ENCODE measurements at regions not wholly inside any gene's neighbourhood (a gene's known extent, or its start where the extent isn't known, plus 50 kb on each side); places are given as distances from the start of the nearest gene placed in this dataset.
A peak's percentile ranks its signal among the peaks of the same experiment; 100 is the strongest.

DNA sequence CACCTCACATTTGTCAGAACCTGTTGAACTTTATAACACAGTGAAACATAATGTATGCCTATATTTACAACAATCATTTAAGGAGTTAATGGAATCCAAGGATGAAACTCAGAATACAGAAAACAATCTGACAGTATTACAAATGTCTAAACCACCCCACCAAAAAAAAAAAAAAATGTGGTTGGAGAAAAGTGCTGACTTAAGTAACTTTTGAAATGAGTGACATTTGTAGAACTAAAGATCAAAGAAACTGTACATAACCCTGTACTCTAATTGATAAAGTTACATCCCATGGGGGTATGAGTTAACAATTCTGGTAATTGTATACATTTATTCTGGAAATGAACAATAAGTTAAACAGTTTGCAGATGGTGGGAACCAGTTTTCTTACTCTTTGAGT, 372.1 kb upstream of the TMEFF2 start:
- ChIA-PET POLR2A (no interaction called here), CTCF (no interaction called here)
- H3K4me1 ChIP-seq = no peaks in the 10 kb centered on the region
- no peak for DNase-seq
- BruUV-seq (replicated peaks) = no TSS peak
- H3K27ac Mint-ChIP-seq (ENCODE audit: unreplicated experiment) = no peak overlapping the region
- intact Hi-C loops (cut with micrococcal nuclease; ENCODE audit: unreplicated experiment) = no loop called here
- H3K4me3 Mint-ChIP-seq (ENCODE audit: unreplicated experiment) = no peak overlapping the region
- no peaks in the 10 kb centered on the region for H3K27me3 Mint-ChIP-seq (ENCODE audit: insufficient read depth, unreplicated experiment)
- H3K36me3 ChIP-seq (ENCODE audit: control insufficient read depth, insufficient read depth, low read length) = no peaks in the 10 kb centered on the region
- H3K27me3 ChIP-seq (replicated peaks; ENCODE audit: control insufficient read depth, insufficient read depth, low read length) = no peaks in the 10 kb centered on the region
- H3K9me3 Mint-ChIP-seq (ENCODE audit: unreplicated experiment) = no peaks in the 10 kb centered on the region
- no peak for TF ChIP-seq CTCF (IDR thresholded peaks at IDR 0.05; ENCODE audit: insufficient read depth in 1 of 2, low read depth in 1 of 2, low read length in 1 of 2, severe bottlenecking in 1 of 2, unreplicated experiment in 1 of 2)
- no peaks in the 10 kb centered on the region for H3K36me3 Mint-ChIP-seq (ENCODE audit: insufficient read depth, unreplicated experiment)
- no peaks in the 10 kb centered on the region for H3K4me1 Mint-ChIP-seq (ENCODE audit: low read depth, unreplicated experiment)
- no peak overlapping the region for H3K4me3 ChIP-seq (ENCODE audit: low read depth, low read length)
- no peaks in the 10 kb centered on the region for H3K9me3 ChIP-seq

DNA sequence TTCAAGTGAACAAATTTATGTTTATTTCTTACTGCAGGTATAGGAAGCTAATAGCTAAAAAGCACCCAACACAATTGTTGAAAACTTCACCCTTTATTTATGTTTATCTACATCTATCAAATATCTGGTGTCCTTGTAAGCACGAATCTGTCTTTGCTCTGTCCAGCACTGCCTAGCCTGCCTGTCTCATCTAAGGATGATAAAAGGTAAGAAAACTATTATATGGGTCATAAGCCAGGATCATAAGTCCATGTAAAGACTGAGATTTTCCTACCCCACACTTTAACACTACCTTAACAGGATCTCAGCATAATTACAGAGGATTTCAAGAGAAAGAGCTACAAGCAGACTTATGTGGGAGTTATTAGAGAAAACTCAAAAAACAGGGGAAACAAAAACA, 365.6 kb upstream of the TMEFF2 start:
- ChIA-PET POLR2A (no interaction called here), CTCF (no interaction called here)
- no peaks in the 10 kb centered on the region for H3K36me3 Mint-ChIP-seq (ENCODE audit: insufficient read depth, unreplicated experiment)
- no peak for TF ChIP-seq CTCF (IDR thresholded peaks at IDR 0.05; ENCODE audit: insufficient read depth in 1 of 2, low read depth in 1 of 2, low read length in 1 of 2, severe bottlenecking in 1 of 2, unreplicated experiment in 1 of 2)
- peaks cover 8% of the 10 kb centered on the region; the same call in 1 of the 2 replicates for H3K4me1 ChIP-seq
- no TSS peak for BruUV-seq (replicated peaks)
- no peaks in the 10 kb centered on the region for H3K9me3 ChIP-seq
- H3K9me3 Mint-ChIP-seq (ENCODE audit: unreplicated experiment) = no peaks in the 10 kb centered on the region
- peaks cover 6% of the 10 kb centered on the region for H3K4me1 Mint-ChIP-seq (ENCODE audit: low read depth, unreplicated experiment)
- H3K27ac Mint-ChIP-seq (ENCODE audit: unreplicated experiment) = no peak overlapping the region
- intact Hi-C loops (cut with micrococcal nuclease; ENCODE audit: unreplicated experiment) = no loop called here
- H3K36me3 ChIP-seq (ENCODE audit: control insufficient read depth, insufficient read depth, low read length) = no peaks in the 10 kb centered on the region
- H3K4me3 ChIP-seq (ENCODE audit: low read depth, low read length) = no peak overlapping the region
- H3K27me3 Mint-ChIP-seq (ENCODE audit: insufficient read depth, unreplicated experiment) = no peaks in the 10 kb centered on the region
- no peak for DNase-seq
- no peak overlapping the region for H3K4me3 Mint-ChIP-seq (ENCODE audit: unreplicated experiment)
- H3K27me3 ChIP-seq (replicated peaks; ENCODE audit: control insufficient read depth, insufficient read depth, low read length) = no peaks in the 10 kb centered on the region

DNA sequence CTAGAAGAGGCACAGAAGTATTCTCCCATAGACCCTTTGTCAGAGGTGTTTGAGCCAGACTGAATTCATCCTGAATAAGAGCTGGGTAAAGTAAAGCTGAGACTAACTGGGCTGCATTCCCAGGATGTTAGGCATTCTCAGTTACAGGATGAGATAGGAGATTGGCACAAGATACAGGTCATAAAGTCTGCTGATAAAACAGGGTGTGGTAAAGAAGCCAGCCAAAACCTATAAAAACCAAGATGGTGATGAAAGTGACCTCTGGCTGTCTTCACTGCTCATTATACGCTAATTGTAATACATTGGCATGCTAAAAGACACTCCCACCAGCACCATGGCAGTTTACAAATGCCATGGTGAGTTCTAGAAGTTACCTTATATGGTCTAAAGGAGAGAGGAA, 364.9 kb upstream of the TMEFF2 start:
- no peak for TF ChIP-seq CTCF (IDR thresholded peaks at IDR 0.05; ENCODE audit: insufficient read depth in 1 of 2, low read depth in 1 of 2, low read length in 1 of 2, severe bottlenecking in 1 of 2, unreplicated experiment in 1 of 2)
- Mint-ChIP-seq H3K4me1 (ENCODE audit: low read depth, unreplicated experiment) (peaks cover 6% of the 10 kb centered on the region), H3K9me3 (ENCODE audit: unreplicated experiment) (no peaks in the 10 kb centered on the region), H3K27ac (ENCODE audit: unreplicated experiment) (no peak overlapping the region), H3K36me3 (ENCODE audit: insufficient read depth, unreplicated experiment) (no peaks in the 10 kb centered on the region), H3K4me3 (ENCODE audit: unreplicated experiment) (no peak overlapping the region), H3K27me3 (ENCODE audit: insufficient read depth, unreplicated experiment) (no peaks in the 10 kb centered on the region)
- ChIA-PET POLR2A (no interaction called here), CTCF (no interaction called here)
- BruUV-seq (replicated peaks) = no TSS peak
- no peaks in the 10 kb centered on the region for H3K27me3 ChIP-seq (replicated peaks; ENCODE audit: control insufficient read depth, insufficient read depth, low read length)
- no peaks in the 10 kb centered on the region for H3K9me3 ChIP-seq
- H3K36me3 ChIP-seq (ENCODE audit: control insufficient read depth, insufficient read depth, low read length) = no peaks in the 10 kb centered on the region
- intact Hi-C loops (cut with micrococcal nuclease; ENCODE audit: unreplicated experiment) = no loop called here
- H3K4me3 ChIP-seq (ENCODE audit: low read depth, low read length) = no peak overlapping the region
- DNase-seq = peak in 1 of 2 experiments; percentile 8
- H3K4me1 ChIP-seq = peaks cover 8% of the 10 kb centered on the region; the same call in 1 of the 2 replicates
